Skeletal muscle cell (primary cell): ENCODE measurements at regions not wholly inside any gene's neighbourhood (a gene's known extent, or its start where the extent isn't known, plus 50 kb on each side); places are given as distances from the start of the nearest gene placed in this dataset.
"Not testable (repeated sequence)": the region's sequence is repeated elsewhere in the genome, so short reads cannot be mapped to it uniquely, and the experiment has no call there.

ENCODE experiments used
- DNase-seq: peaks from one replicate; pipeline ENCODE4 v3.0.0-alpha.2; 2010; ENCODE audit warnings: low read depth
- H3K4me3 ChIP-seq: 2 replicates; pipeline ENCODE4 v1.5.1; 2011; ENCODE audit warnings: low read depth, mild to moderate bottlenecking, control low read depth, low read length, moderate library complexity

- no peak for DNase-seq
- no peak overlapping the region for H3K4me3 ChIP-seq
These were observed 276.4 kb upstream of the SFSWAP start for GRCh38 chr12:131434208-131435125.

- DNase-seq, result no peak
- H3K4me3 ChIP-seq, result no peak overlapping the region
These were observed 273.8 kb upstream of the SFSWAP start for GRCh38 chr12:131436922-131437705.

GRCh38 chr12:131437706-131438492 lies 273.0 kb upstream of the SFSWAP start:
- DNase-seq, result no peak
- no peak overlapping the region for H3K4me3 ChIP-seq

- not testable (repeated sequence) for H3K4me3 ChIP-seq, DNase-seq
These were observed 272.4 kb upstream of the SFSWAP start for GRCh38 chr12:131438493-131438835.

- no peak overlapping the region for H3K4me3 ChIP-seq
- DNase-seq, result no peak
These were observed 272.0 kb upstream of the SFSWAP start for GRCh38 chr12:131438881-131439280.

- not testable (repeated sequence) for DNase-seq, H3K4me3 ChIP-seq
These were observed 271.1 kb upstream of the SFSWAP start for GRCh38 chr12:131439752-131440151.

- not testable (repeated sequence) for H3K4me3 ChIP-seq, DNase-seq
These were observed 270.5 kb upstream of the SFSWAP start for GRCh38 chr12:131440209-131441059.

GRCh38 chr12:131441060-131441396 lies 269.9 kb upstream of the SFSWAP start:
- DNase-seq, result no peak
- no peak overlapping the region for H3K4me3 ChIP-seq

GRCh38 chr12:131441638-131442336 lies 269.1 kb upstream of the SFSWAP start:
- H3K4me3 ChIP-seq, result no peak overlapping the region
- DNase-seq, result no peak

GRCh38 chr12:131442337-131442918 lies 268.5 kb upstream of the SFSWAP start:
- no peak for DNase-seq
- no peak overlapping the region for H3K4me3 ChIP-seq

GRCh38 chr12:131443019-131444000 lies 267.6 kb upstream of the SFSWAP start:
- H3K4me3 ChIP-seq, result no peak overlapping the region
- DNase-seq, result no peak

- H3K4me3 ChIP-seq, result no peak overlapping the region
- no peak for DNase-seq
These were observed 266.4 kb upstream of the SFSWAP start for GRCh38 chr12:131444220-131445164.

GRCh38 chr12:131445184-131445774 lies 265.6 kb upstream of the SFSWAP start:
- no peak overlapping the region for H3K4me3 ChIP-seq
- no peak for DNase-seq

- H3K4me3 ChIP-seq, result no peak overlapping the region
- no peak for DNase-seq
These were observed 265.1 kb upstream of the SFSWAP start for GRCh38 chr12:131445795-131446194.

GRCh38 chr12:131447636-131448035 lies 263.3 kb upstream of the SFSWAP start:
- DNase-seq, result not testable (repeated sequence)

More at GRCh38 chr12:131447636-131448035, 263.3 kb upstream of the SFSWAP start:
- not testable (repeated sequence) for H3K4me3 ChIP-seq
